Upper lobe of left lung (tissue), 6 donors: ENCODE measurements at regions not wholly inside any gene's neighbourhood (a gene's known extent, or its start where the extent isn't known, plus 50 kb on each side); places are given as distances from the start of the nearest gene placed in this dataset.

Source experiments
- ATAC-seq, 2 donors: fragments of 200-7000 bp; cut with Tn5 transposase; one replicate each; pipeline ENCODE4 v1.9.1; 2022; ENCODE audit warnings: mild to moderate bottlenecking in 2 of 2, moderate library complexity in 2 of 2; ENCODE audit not compliant: low FRiP score in 2 of 2
- DNase-seq, 2 donors: peaks; one replicate each; pipeline ENCODE4 v3.0.0-alpha.2; 2019 to 2020
- H3K27ac ChIP-seq, 4 donors: fragments of 200-600 bp; sonication (generic); one replicate each; pipeline ENCODE4 v1.5.1; 2016 to 2019
- H3K27me3 ChIP-seq, 4 donors: fragments of 200-600 bp; sonication (generic); one replicate each; pipeline ENCODE4 v1.5.1; 2017 to 2019
- H3K36me3 ChIP-seq, 4 donors: fragments of 200-600 bp; sonication (generic); one replicate each; pipeline ENCODE4 v1.5.1; 2016 to 2019
- H3K4me1 ChIP-seq, 4 donors: fragments of 200-600 bp; sonication (generic); one replicate each; pipeline ENCODE4 v1.5.1; 2018 to 2019
- H3K4me3 ChIP-seq, 4 donors: fragments of 200-600 bp; sonication (generic); one replicate each; pipeline ENCODE4 v1.5.1; 2017 to 2019; ENCODE audit warnings: mild to moderate bottlenecking in 2 of 4, moderate library complexity in 1 of 4
- H3K9me3 ChIP-seq, 4 donors: fragments of 200-600 bp; sonication (generic); one replicate each; pipeline ENCODE4 v1.5.1; 2018 to 2019
- CTCF ChIP-seq, 6 experiments: fragments of 450-650 bp in 4 of 6; fragments of 200-600 bp in 2 of 6; sonication (generic) in 2 of 6; IDR thresholded peaks; one replicate each; pipeline ENCODE4 v1.5.1; 2016 to 2019; ENCODE audit warnings: antibody characterized with exemption in 6 of 6
- EP300 ChIP-seq, 4 donors: sonication (generic); formaldehyde crosslinking; IDR thresholded peaks; one replicate each; pipeline ENCODE4 v1.5.1; 2017; ENCODE audit warnings: antibody characterized with exemption in 4 of 4, control low read depth in 2 of 4
- POLR2A ChIP-seq, 4 donors: fragments of 450-650 bp; IDR thresholded peaks; one replicate each; pipeline ENCODE4 v1.5.1; 2016 to 2017; ENCODE audit warnings: antibody characterized with exemption in 4 of 4, mild to moderate bottlenecking in 2 of 4
- POLR2AphosphoS5 ChIP-seq, 2 donors: sonication (generic); formaldehyde crosslinking; IDR thresholded peaks; one replicate each; pipeline ENCODE4 v1.5.1; 2017; ENCODE audit warnings: antibody characterized with exemption in 2 of 2
- WGBS, 2 donors: methylation state at CpG; one replicate each; pipeline ENCODE4 v1.1.5; 2017 to 2018; 5-methylcytosine and 5-hydroxymethylcytosine counted together
- donor health status: DM: no; HTN: no; CAD: no; lungs with moderate emphysema.
- donor health status: DM: no; HTN: yes; CAD: no; lungs with severe emphysema.

GRCh38 chr18:78562531-78562961, 417.1 kb upstream of the SALL3 start:
- TF ChIP-seq POLR2A (IDR thresholded peaks at IDR 0.05), result no peak
- no peak for TF ChIP-seq POLR2AphosphoS5 (IDR thresholded peaks at IDR 0.05)
- no peak for TF ChIP-seq EP300 (IDR thresholded peaks at IDR 0.05)
- TF ChIP-seq CTCF (IDR thresholded peaks at IDR 0.05), result no peak
- 76 to 84% methylated on average over 33 to 35 of the region's 35 CpGs for WGBS, 2 donors
- Histone ChIP-seq H3K4me3 (no peak overlapping the region), H3K36me3 (no peaks in the 10 kb centered on the region), H3K27me3 (no peaks in the 10 kb centered on the region), H3K4me1 (no peaks in the 10 kb centered on the region), H3K27ac (no peak overlapping the region), H3K9me3 (no peaks in the 10 kb centered on the region)
- DNase-seq (peak in 1 of 2 donors; percentile 79), ATAC-seq (no peak)

- H3K36me3 ChIP-seq, result no peaks in the 10 kb centered on the region
- no peaks in the 10 kb centered on the region for H3K9me3 ChIP-seq
- WGBS, 2 donors, result 90 to 95% methylated on average over 14 to 15 of the region's 15 CpGs
- H3K27ac ChIP-seq, result no peak overlapping the region
- DNase-seq, result peak in 1 of 2 donors; percentile 49
- TF ChIP-seq POLR2AphosphoS5 (IDR thresholded peaks at IDR 0.05), result no peak
- no peak for ATAC-seq
- no peaks in the 10 kb centered on the region for H3K27me3 ChIP-seq
- no peaks in the 10 kb centered on the region for H3K4me1 ChIP-seq
- H3K4me3 ChIP-seq, result no peak overlapping the region
These were observed 416.5 kb upstream of the SALL3 start for GRCh38 chr18:78563110-78563509.

GRCh38 chr18:78564030-78564429, 415.6 kb upstream of the SALL3 start:
- DNase-seq (no peak), ATAC-seq (no peak)
- H3K27ac ChIP-seq, result no peak overlapping the region
- H3K4me1 ChIP-seq, result no peaks in the 10 kb centered on the region
- TF ChIP-seq EP300 (IDR thresholded peaks at IDR 0.05) (no peak), CTCF (IDR thresholded peaks at IDR 0.05) (no peak), POLR2A (IDR thresholded peaks at IDR 0.05) (no peak), POLR2AphosphoS5 (IDR thresholded peaks at IDR 0.05) (no peak)
- H3K36me3 ChIP-seq, result no peaks in the 10 kb centered on the region
- WGBS, 2 donors, result 83 to 86% methylated on average over 6 to 7 of the region's 7 CpGs
- H3K4me3 ChIP-seq, result no peak overlapping the region
- no peaks in the 10 kb centered on the region for H3K27me3 ChIP-seq
- H3K9me3 ChIP-seq, result peaks cover 0 to 6% (median 0%) of the 10 kb centered on the region in 4 donors

- ATAC-seq (no peak), DNase-seq (peak in 1 of 2 donors; percentile 34)
- H3K9me3 ChIP-seq, result peaks cover 0 to 7% (median 0%) of the 10 kb centered on the region in 4 donors
- no peaks in the 10 kb centered on the region for H3K36me3 ChIP-seq
- no peak overlapping the region for H3K27ac ChIP-seq
- H3K4me3 ChIP-seq, result no peak overlapping the region
- TF ChIP-seq POLR2AphosphoS5 (IDR thresholded peaks at IDR 0.05), result no peak
- TF ChIP-seq EP300 (IDR thresholded peaks at IDR 0.05), result no peak
- TF ChIP-seq POLR2A (IDR thresholded peaks at IDR 0.05), result no peak
- TF ChIP-seq CTCF (IDR thresholded peaks at IDR 0.05), result no peak
- H3K27me3 ChIP-seq, result no peaks in the 10 kb centered on the region
- WGBS, 2 donors, result 78 to 87% methylated on average over 14 of the region's 14 CpGs
- no peaks in the 10 kb centered on the region for H3K4me1 ChIP-seq
These were observed 415.1 kb upstream of the SALL3 start for GRCh38 chr18:78564518-78564917.

- no peak for DNase-seq
- Histone ChIP-seq H3K4me1 (no peaks in the 10 kb centered on the region), H3K9me3 (peaks cover 0 to 7% (median 0%) of the 10 kb centered on the region in 4 donors), H3K4me3 (no peak overlapping the region), H3K27ac (no peak overlapping the region), H3K36me3 (no peaks in the 10 kb centered on the region), H3K27me3 (no peaks in the 10 kb centered on the region)
- ATAC-seq, result peak in 1 of 2 donors; percentile 28
- TF ChIP-seq POLR2A (IDR thresholded peaks at IDR 0.05) (no peak), CTCF (IDR thresholded peaks at IDR 0.05) (no peak), POLR2AphosphoS5 (IDR thresholded peaks at IDR 0.05) (no peak), EP300 (IDR thresholded peaks at IDR 0.05) (no peak)
- 83 to 84% methylated on average over 5 of the region's 5 CpGs for WGBS, 2 donors
These were observed 414.4 kb upstream of the SALL3 start for GRCh38 chr18:78565240-78565639.
